C4-2B (cell line): ENCODE measurements at regions not wholly inside any gene's neighbourhood (a gene's known extent, or its start where the extent isn't known, plus 50 kb on each side); places are given as distances from the start of the nearest gene placed in this dataset.
"Not testable (repeated sequence)": the region's sequence is repeated elsewhere in the genome, so short reads cannot be mapped to it uniquely, and the experiment has no call there.

ENCODE experiments used
- ZFX ChIP-seq: fragments of 450-650 bp; IDR thresholded peaks from 2 replicates; pipeline ENCODE4 v1.6.1; 2017
- TF ChIP-seq, protein P1 (sequence below): fragments of 450-650 bp; conservative IDR thresholded peaks from 2 replicates; pipeline ENCODE4 v1.5.1; 2017; ENCODE audit warnings: mild to moderate bottlenecking

DNA sequence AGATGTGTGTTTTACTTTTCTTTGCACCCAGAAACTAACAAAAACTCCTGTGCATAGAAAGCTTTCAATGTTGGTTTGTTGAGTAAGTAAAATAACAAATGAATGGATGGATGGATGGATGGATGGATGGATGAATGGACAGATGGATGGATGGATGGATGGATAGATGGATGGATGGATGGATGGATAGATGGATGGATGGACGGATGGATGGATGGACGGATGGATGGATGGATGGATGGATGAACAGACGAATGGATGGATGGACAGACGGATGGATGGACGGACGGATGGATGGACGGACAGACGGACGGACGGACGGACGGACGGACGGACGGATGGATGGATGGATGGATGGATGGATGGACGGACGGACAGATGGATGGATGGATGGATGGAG, 181.7 kb downstream of the C6orf118 start:
- TF ChIP-seq, protein P1, sequence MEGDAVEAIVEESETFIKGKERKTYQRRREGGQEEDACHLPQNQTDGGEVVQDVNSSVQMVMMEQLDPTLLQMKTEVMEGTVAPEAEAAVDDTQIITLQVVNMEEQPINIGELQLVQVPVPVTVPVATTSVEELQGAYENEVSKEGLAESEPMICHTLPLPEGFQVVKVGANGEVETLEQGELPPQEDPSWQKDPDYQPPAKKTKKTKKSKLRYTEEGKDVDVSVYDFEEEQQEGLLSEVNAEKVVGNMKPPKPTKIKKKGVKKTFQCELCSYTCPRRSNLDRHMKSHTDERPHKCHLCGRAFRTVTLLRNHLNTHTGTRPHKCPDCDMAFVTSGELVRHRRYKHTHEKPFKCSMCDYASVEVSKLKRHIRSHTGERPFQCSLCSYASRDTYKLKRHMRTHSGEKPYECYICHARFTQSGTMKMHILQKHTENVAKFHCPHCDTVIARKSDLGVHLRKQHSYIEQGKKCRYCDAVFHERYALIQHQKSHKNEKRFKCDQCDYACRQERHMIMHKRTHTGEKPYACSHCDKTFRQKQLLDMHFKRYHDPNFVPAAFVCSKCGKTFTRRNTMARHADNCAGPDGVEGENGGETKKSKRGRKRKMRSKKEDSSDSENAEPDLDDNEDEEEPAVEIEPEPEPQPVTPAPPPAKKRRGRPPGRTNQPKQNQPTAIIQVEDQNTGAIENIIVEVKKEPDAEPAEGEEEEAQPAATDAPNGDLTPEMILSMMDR = not testable (repeated sequence)
- TF ChIP-seq ZFX = not testable (repeated sequence)
